Prostate gland (tissue), 2 donors: ENCODE measurements at regions not wholly inside any gene's neighbourhood (a gene's known extent, or its start where the extent isn't known, plus 50 kb on each side); places are given as distances from the start of the nearest gene placed in this dataset.

ENCODE experiments used
- DNase-seq: peaks from one replicate; pipeline ENCODE4 v3.0.0-alpha.2; 2019; ENCODE audit warnings: low spot score
- H3K27ac ChIP-seq, 2 donors: fragments of 200-600 bp; sonication (generic); 2 replicates each; pipeline ENCODE4 v1.5.1; 2017 to 2019
- H3K27me3 ChIP-seq: fragments of 200-600 bp; sonication (generic); replicated peaks from 2 replicates; pipeline ENCODE4 v1.5.1; 2019; ENCODE audit not compliant: insufficient read depth
- H3K36me3 ChIP-seq, 2 donors: fragments of 200-600 bp; sonication (generic); 1 replicate in 1 of 2; 2 replicates in 1 of 2; pipeline versions ENCODE4 v1.5.1 to v1.8.1; 2017 to 2019
- H3K4me1 ChIP-seq: fragments of 200-600 bp; sonication (generic); replicated peaks from 2 replicates; pipeline ENCODE4 v1.5.1; 2019
- H3K4me3 ChIP-seq, 2 donors: fragments of 200-600 bp; sonication (generic); 2 replicates each; pipeline ENCODE4 v1.5.1; 2017 to 2019
- H3K9me3 ChIP-seq: fragments of 200-600 bp; sonication (generic); 2 replicates; pipeline ENCODE4 v1.5.1; 2017
- POLR2A ChIP-seq: fragments of 450-650 bp; IDR thresholded peaks from one replicate; pipeline ENCODE4 v1.6.1; 2016; ENCODE audit warnings: antibody characterized with exemption, mild to moderate bottlenecking
- POLR2AphosphoS5 ChIP-seq: sonication (generic); formaldehyde crosslinking; IDR thresholded peaks from one replicate; pipeline ENCODE4 v1.6.1; 2017; ENCODE audit warnings: antibody characterized with exemption
- WGBS: methylation state at CpG from one replicate; pipeline ENCODE4 v1.1.5; 2018; 5-methylcytosine and 5-hydroxymethylcytosine counted together
- intact Hi-C: fragments of 100-400 bp; cut with DNase I; formaldehyde crosslinking; loops from one replicate; pipeline ENCODE4 v1.14.2; 2022
- TF ChIP-seq, protein P1 (sequence below), 4 experiments: fragments of 200-600 bp in 2 of 4; fragments of 450-650 bp in 2 of 4; sonication (generic) in 2 of 4; IDR thresholded peaks; 1 replicate in 3 of 4; 2 replicates in 1 of 4; pipeline ENCODE4 v1.5.1; 2016 to 2019; ENCODE audit warnings: antibody characterized with exemption in 4 of 4, mild to moderate bottlenecking in 2 of 4, moderate library complexity in 2 of 4

GRCh38 chr1:233473549-233474204 lies 140.2 kb upstream of the KCNK1 start:
- TF ChIP-seq POLR2A (no peak), POLR2AphosphoS5 (no peak)
- TF ChIP-seq, protein P1, sequence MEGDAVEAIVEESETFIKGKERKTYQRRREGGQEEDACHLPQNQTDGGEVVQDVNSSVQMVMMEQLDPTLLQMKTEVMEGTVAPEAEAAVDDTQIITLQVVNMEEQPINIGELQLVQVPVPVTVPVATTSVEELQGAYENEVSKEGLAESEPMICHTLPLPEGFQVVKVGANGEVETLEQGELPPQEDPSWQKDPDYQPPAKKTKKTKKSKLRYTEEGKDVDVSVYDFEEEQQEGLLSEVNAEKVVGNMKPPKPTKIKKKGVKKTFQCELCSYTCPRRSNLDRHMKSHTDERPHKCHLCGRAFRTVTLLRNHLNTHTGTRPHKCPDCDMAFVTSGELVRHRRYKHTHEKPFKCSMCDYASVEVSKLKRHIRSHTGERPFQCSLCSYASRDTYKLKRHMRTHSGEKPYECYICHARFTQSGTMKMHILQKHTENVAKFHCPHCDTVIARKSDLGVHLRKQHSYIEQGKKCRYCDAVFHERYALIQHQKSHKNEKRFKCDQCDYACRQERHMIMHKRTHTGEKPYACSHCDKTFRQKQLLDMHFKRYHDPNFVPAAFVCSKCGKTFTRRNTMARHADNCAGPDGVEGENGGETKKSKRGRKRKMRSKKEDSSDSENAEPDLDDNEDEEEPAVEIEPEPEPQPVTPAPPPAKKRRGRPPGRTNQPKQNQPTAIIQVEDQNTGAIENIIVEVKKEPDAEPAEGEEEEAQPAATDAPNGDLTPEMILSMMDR (IDR thresholded peaks at IDR 0.05): no peak
- H3K4me3 ChIP-seq: no peak overlapping the region
- no peaks in the 10 kb centered on the region for H3K9me3 ChIP-seq
- 56% methylated on average over 11 of the region's 11 CpGs for WGBS
- peaks cover 2% of the 10 kb centered on the region for H3K27me3 ChIP-seq
- no peaks in the 10 kb centered on the region for H3K4me1 ChIP-seq
- no peak overlapping the region for H3K27ac ChIP-seq
- intact Hi-C loops: no loop called here
- DNase-seq: no peak
- no peaks in the 10 kb centered on the region for H3K36me3 ChIP-seq

- TF ChIP-seq POLR2AphosphoS5: no peak
- intact Hi-C loops: no loop called here
- Histone ChIP-seq H3K27ac (no peak overlapping the region), H3K4me3 (no peak overlapping the region), H3K9me3 (no peaks in the 10 kb centered on the region), H3K4me1 (no peaks in the 10 kb centered on the region), H3K27me3 (peaks cover 2% of the 10 kb centered on the region), H3K36me3 (no peaks in the 10 kb centered on the region)
- DNase-seq: no peak
Observed at GRCh38 chr1:233477359-233477758, 136.5 kb upstream of the KCNK1 start.

DNA sequence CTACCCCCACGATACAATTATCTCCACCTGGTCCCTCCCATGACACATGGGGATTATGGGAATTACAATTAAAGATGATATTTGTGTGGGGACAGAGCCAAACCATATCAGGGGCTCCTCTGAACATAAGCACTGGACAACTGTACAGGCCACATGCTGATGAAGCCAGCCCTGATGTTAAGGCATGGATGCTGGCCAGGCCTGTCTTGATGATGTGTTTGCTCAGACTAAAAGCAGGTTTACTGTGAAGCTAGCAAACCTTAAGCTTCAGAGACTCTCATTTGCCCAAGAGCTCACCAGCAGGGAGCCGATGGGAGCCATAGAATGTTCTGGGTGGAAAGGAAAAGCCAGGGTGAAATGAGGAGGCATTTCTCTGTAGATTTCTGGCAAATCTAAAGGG lies 135.3 kb upstream of the KCNK1 start:
- H3K9me3 ChIP-seq: no peaks in the 10 kb centered on the region
- no peak for DNase-seq
- no peak overlapping the region for H3K27ac ChIP-seq
- no peaks in the 10 kb centered on the region for H3K4me1 ChIP-seq
- WGBS: 94% methylated on average over 2 of the region's 2 CpGs
- peaks cover 2% of the 10 kb centered on the region for H3K27me3 ChIP-seq
- intact Hi-C loops: no loop called here
- H3K4me3 ChIP-seq: no peak overlapping the region
- H3K36me3 ChIP-seq: no peaks in the 10 kb centered on the region
- TF ChIP-seq POLR2A (no peak), POLR2AphosphoS5 (no peak)
- TF ChIP-seq, protein P1 (IDR thresholded peaks at IDR 0.05): no peak

- Histone ChIP-seq H3K9me3 (no peaks in the 10 kb centered on the region), H3K27me3 (peaks cover 2% of the 10 kb centered on the region), H3K4me3 (no peak overlapping the region), H3K36me3 (no peaks in the 10 kb centered on the region), H3K27ac (no peak overlapping the region), H3K4me1 (no peaks in the 10 kb centered on the region)
- WGBS: 71% methylated on average over 4 of the region's 4 CpGs
- DNase-seq: no peak
- intact Hi-C loops: no loop called here
- TF ChIP-seq POLR2A (no peak), POLR2AphosphoS5 (no peak)
- TF ChIP-seq, protein P1 (IDR thresholded peaks at IDR 0.05): no peak
Observed at GRCh38 chr1:233479110-233479890, 134.6 kb upstream of the KCNK1 start.

DNA sequence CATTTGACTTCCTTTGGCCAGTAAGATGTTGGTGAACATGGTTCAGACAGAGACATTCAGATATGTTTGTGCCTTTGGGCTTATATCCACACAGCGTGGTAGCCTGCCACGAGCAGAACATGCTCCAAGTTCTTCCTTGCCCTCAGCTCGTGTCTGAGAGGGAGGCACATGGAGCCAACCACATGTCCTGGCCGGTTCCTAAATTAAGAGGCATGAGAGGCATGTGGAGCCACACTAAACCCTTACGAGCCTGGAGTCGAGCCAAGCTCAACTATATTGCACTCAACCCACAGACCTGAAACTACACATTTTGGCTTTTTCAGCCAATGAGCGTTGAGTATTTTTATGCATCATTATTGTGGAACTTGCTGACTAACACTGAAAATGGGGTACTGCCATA lies 133.7 kb upstream of the KCNK1 start:
- no peak for TF ChIP-seq POLR2AphosphoS5
- TF ChIP-seq, protein P1 (IDR thresholded peaks at IDR 0.05): no peak
- no peak for TF ChIP-seq POLR2A
- intact Hi-C loops: no loop called here
- DNase-seq: no peak
- no peak overlapping the region for H3K27ac ChIP-seq
- H3K9me3 ChIP-seq: no peaks in the 10 kb centered on the region
- no peaks in the 10 kb centered on the region for H3K4me1 ChIP-seq
- H3K36me3 ChIP-seq: no peaks in the 10 kb centered on the region
- 51% methylated on average over 7 of the region's 7 CpGs for WGBS
- H3K4me3 ChIP-seq: no peak overlapping the region
- H3K27me3 ChIP-seq: peaks cover 2% of the 10 kb centered on the region
